ENCODE measurements at regions not wholly inside any gene's neighbourhood (a gene's known extent, or its start where the extent isn't known, plus 50 kb on each side); places are given as distances from the start of the nearest gene placed in this dataset.

GRCh38 chr1:57479471-57479870 lies 55.6 kb upstream of the DAB1 start:
- in situ Hi-C loops (cut with MboI; ENCODE audit: low pct_unique_long_range_greater_than_20kb in 2 of 9, low sequenced_read_pairs in 9 of 9, unreplicated experiment in 9 of 9): no loop called here

GRCh38 chr1:57475366-57475765 lies 51.5 kb upstream of the DAB1 start:
- Histone ChIP-seq H3K4me1 (replicated peaks in 1 of 2) (no peaks in the 10 kb centered on the region), H3K4me3 (no peak overlapping the region), H3K27ac (no peak overlapping the region)
- ATAC-seq (replicated peaks in 6 of 8): no peak
- in situ Hi-C loops (cut with MboI; ENCODE audit: low pct_unique_long_range_greater_than_20kb in 2 of 9, low sequenced_read_pairs in 9 of 9, unreplicated experiment in 9 of 9): no loop called here
- 80 to 100% (median 93%) methylated on average over 1 to 5 of the region's 5 CpGs; no CpG with 5 or more reads in 3 of the 10 experiments for WGBS, 10 experiments

More at GRCh38 chr1:57479471-57479870, 55.6 kb upstream of the DAB1 start:
- H3K4me3 ChIP-seq: no peak overlapping the region
- ATAC-seq (replicated peaks in 6 of 8): peak in 1 of 8 experiments; percentile 70
- H3K4me1 ChIP-seq (replicated peaks in 1 of 2): no peaks in the 10 kb centered on the region
- H3K27ac ChIP-seq: no peak overlapping the region

GRCh38 chr1:57474137-57474750 lies 50.4 kb upstream of the DAB1 start:
- ATAC-seq (replicated peaks in 6 of 8): peak in 2 of 8 experiments; percentile 28 to 43
- in situ Hi-C loops (cut with MboI; ENCODE audit: low pct_unique_long_range_greater_than_20kb in 2 of 9, low sequenced_read_pairs in 9 of 9, unreplicated experiment in 9 of 9): no loop called here
- Histone ChIP-seq H3K4me3 (no peak overlapping the region), H3K4me1 (replicated peaks in 1 of 2) (no peaks in the 10 kb centered on the region), H3K27ac (no peak overlapping the region)
- 40 to 100% (median 82%) methylated on average over 2 to 4 of the region's 4 CpGs for WGBS, 10 experiments

All from motor neuron (in vitro differentiated cells).